ENCODE measurements at regions not wholly inside any gene's neighbourhood (a gene's known extent, or its start where the extent isn't known, plus 50 kb on each side); places are given as distances from the start of the nearest gene placed in this dataset.
"Not testable (repeated sequence)": the region's sequence is repeated elsewhere in the genome, so short reads cannot be mapped to it uniquely, and the experiment has no call there.

DNA sequence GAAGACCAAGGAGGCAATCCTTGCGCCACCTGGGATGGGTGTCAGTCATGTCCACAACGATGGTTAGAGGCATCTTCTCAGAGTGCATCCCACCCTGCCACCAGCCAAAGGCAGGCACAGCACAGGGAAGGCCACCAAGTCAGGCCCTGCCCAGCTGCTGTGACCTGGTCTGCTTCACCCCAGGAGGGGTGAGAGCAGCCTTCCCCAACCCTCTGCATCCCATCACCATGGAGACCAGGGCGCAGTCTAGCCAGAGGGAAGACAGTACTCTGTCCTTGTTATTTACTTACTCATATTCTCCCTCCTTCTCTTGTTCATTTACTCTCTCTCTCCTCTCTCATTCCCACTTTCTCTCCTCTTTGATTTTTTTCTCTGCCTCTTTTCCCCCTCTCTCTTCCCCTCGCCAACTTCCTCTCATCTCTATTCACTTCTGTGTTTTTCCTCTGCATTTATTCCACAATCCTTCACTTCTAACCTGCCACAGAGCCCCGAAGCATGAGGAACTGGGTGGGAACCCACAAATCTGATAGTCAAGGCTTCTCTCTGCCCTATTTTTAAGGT, 749.4 kb downstream of the UQCRFS1 start:
- DNase-seq (ENCODE audit: low spot score) (no peak), FAIRE-seq (peak; percentile 69)

DNA sequence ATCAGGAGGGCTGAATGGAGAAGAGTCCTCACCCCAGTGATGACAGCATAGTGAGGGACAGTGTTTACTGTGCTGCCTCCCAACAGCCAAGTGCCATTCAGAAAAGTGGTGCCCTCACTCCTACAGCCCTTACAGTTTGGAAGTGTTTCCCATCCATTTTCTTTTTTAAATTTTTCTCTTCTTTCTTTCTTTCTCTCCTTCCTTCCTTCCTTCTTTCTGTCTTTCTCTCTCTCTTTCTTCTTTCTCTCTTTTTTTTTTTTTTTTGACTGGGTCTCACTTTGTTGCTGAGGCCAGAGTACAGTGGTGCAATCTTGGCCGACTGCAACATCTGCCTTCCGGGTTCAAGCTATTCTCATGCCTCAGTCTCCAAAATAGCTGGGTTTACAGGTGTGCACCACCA, 755.3 kb downstream of the UQCRFS1 start:
- DNase-seq (ENCODE audit: low spot score) (no peak), FAIRE-seq (peak; percentile 59)

DNA sequence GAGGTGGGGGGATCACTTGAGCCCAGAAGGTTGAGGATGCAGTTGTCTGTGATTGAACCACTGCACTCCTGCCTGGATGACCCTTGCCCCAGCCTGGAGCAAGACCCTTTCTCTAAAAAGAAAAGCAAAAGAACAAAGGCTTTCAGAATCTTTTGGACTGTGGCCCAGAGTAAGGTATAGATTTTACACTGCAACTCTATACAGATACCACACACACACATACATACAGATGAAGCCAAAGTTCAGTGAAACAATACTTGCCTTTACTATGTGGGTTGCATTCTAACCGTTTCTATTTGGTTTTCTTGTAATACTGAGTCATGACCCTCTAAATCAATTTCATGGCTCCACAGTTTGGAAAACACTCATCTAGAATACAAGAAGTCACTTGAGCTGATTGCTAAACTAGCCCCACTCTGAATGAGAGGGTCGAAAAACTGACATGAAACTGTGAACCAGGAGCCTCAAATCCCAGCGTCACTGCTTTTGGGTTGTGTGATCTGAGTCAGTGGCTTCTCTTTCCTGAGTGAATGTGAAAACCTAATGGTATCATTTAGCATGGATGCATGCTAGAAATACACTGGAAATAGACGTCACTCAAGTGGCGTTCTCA, 756.1 kb downstream of the UQCRFS1 start:
- DNase-seq (ENCODE audit: low spot score) (no peak), FAIRE-seq (no peak)

DNA sequence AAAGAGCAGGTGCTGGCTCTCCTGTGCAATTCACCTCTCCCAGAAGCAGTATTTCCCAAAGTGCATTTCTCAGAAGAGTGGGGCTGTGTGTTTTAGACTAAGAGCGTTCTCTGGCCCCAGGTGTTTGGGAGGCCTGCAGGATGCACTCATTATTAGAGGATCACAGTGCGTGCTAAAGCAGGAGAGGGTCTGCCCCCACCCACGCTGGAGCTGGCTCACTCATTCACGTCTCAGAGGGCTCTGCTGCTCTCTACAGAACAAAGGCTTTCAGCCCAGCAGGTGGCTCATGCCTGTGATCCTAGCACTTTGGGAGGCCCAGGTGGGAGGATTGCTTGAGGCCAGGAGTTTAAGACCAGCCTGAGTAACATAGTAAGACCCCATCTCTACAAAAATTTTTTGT, 756.7 kb downstream of the UQCRFS1 start:
- DNase-seq (ENCODE audit: low spot score) (no peak), FAIRE-seq (no peak)

DNA sequence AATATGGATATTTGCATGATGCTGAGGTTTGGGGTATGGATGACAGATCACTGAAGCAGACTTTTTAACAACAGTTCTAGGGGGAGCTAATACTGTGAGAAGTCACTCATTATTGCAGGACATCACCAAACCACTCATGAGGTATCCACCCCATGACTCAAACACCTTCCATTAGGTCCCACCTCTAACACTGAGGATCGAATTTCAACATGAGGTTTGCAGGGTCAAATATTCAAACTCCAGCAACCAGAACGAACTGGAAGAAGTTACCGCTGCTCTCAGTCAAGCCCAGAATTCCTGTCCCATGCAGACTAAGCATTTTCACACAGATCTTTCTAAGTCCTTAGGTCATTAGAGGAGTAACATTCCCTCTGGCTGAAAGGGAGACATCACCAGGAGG, 758.9 kb downstream of the UQCRFS1 start:
- no peak for DNase-seq (ENCODE audit: low spot score)
- FAIRE-seq = peak; percentile 40

- FAIRE-seq (no peak), DNase-seq (ENCODE audit: low spot score) (no peak)
Measured at GRCh38 chr19:28453420-28453819, 759.5 kb downstream of the UQCRFS1 start.

GRCh38 chr19:28449803-28450202, 763.1 kb downstream of the UQCRFS1 start:
- DNase-seq (ENCODE audit: low spot score) = no peak
- FAIRE-seq = no peak

- DNase-seq (ENCODE audit: low spot score) = no peak
- no peak for FAIRE-seq
Measured at GRCh38 chr19:28446511-28446910, 766.4 kb downstream of the UQCRFS1 start.

GRCh38 chr19:28445826-28446225, 767.1 kb downstream of the UQCRFS1 start:
- DNase-seq (ENCODE audit: low spot score) = no peak

DNA sequence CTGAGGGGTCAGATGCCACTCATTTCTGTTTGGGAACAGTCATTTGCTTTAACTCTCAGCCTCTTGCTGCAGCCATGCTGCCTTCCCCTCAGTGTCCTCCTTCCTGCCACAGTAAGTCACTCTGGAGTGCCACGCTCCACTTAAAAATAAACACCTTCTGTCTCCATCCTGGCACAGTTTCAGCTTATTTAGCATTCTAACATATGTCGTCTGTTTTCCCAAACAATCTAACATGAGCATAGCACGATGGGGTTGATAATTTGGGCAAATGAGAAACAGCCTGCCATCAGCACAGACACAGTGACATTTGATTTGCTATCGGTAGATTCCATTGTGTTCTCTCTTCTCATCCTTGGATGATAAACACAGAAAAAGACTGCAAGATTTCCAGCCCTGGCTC, 768.6 kb downstream of the UQCRFS1 start:
- DNase-seq (ENCODE audit: low spot score) = no peak
- FAIRE-seq = peak; percentile 17

More at GRCh38 chr19:28445826-28446225, 767.1 kb downstream of the UQCRFS1 start:
- FAIRE-seq = no peak

DNA sequence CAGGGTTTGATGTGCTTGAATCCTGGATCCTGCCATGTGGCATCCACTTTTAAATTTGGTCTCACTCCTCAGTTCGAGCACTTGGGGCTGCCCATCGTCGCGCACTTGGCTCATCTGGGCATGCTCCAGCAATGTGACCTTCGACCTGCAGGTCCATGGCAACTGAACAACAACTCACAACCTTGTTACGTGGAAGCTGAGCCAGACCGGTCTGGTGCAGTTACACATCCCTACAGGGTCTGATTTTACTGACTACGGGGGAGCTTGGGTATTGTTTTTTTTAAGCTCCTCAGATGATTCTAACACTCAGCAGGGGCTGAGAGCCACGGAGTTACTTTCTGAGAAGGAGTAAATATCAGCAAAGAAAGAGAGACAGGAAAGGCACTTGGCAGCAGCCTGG, 769.6 kb downstream of the UQCRFS1 start:
- FAIRE-seq = peak; percentile 86
- no peak for DNase-seq (ENCODE audit: low spot score)

DNA sequence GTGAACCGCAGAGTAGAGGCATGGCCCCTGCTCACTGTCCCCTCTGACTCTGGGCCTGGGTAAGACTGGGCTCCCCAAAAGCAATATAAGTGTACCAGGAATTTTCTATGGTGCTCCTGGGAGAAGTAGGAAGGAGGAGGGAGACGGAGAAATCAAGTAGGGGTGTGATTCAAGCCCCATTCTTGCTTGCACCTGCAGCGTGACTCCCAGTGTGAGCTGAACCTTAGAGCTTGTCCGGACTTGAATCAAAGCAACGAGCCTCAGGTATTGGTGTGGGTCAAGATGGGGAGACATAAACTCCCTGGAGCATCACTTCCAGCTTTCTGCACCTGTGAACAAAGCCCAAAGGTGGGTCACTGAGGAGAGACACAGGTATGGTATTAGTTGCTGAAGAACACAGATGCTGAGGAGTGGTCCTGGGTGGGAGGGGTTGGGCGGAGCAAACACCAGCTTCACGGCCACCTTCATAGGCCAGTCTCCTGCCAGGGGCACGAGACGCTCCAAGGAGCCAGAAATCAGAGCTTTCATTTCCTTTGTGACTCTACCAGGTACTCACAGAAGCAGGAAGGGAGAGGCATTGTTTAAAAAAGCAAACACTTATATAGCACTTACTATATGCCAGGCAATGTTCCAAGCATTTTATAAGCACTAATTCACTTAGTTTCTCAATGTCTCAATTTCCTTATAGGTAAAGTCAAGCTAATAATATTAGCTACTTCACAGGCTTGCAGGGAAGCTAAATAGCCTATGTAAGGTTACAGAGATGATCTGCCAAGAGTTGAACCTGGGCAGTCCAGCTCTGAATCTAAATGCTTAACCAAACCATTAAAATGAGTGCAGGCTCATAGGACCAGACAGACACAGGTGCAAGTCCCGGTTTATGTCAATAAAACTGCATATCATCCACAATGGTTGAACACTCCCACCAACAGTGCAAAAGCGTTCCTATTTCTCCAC, 775.3 kb downstream of the UQCRFS1 start:
- DNase-seq (ENCODE audit: low spot score) (no peak), FAIRE-seq (no peak)

GRCh38 chr19:28436320-28436719, 776.6 kb downstream of the UQCRFS1 start:
- no peak for DNase-seq (ENCODE audit: low spot score)
- peak; percentile 61 for FAIRE-seq

GRCh38 chr19:28435551-28436271, 777.2 kb downstream of the UQCRFS1 start:
- no peak for DNase-seq (ENCODE audit: low spot score)
- peak; percentile 68 for FAIRE-seq

DNA sequence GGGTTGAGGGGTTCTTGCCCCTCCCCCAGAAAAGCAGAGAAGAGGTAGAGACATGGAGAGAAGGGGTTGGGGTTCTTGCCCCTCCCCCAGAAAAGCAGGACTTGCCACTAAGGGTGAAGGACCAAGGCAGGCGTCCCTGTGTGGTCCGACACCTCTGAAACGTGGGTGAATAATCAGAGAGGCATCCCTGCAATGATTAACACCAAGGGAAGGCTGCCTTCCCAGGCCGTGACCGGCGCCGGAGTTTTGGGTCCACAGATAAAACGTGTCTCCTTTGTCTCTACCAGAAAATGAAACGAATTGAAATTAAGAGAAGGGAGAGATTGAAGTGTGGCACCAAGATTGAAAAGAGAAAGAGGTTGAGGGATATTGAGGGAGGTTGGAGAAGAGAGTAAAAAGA, 778.2 kb downstream of the UQCRFS1 start:
- FAIRE-seq = peak; percentile 67
- not testable (repeated sequence) for DNase-seq (ENCODE audit: low spot score)

DNA sequence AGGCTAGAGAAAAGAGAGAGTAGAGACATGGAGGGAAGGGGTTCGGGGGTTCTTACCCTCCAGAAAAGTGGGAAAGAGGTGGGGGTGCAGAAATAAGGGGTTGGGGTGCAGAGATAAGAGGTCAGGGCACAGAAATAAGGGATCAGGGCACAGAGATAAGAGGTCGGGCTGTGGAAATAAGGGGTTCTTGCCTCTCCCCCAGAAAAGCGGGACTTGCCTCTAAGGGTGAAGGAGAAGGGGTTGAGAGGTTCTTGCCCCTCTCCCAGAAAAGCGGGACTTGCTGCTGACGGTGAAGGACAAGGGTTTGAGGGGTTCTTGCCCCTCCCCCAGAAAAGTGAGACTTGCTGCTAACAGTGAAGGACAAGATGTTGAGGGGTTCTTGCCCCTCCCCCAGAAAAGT, 778.6 kb downstream of the UQCRFS1 start:
- DNase-seq (ENCODE audit: low spot score); FAIRE-seq: not testable (repeated sequence)

DNA sequence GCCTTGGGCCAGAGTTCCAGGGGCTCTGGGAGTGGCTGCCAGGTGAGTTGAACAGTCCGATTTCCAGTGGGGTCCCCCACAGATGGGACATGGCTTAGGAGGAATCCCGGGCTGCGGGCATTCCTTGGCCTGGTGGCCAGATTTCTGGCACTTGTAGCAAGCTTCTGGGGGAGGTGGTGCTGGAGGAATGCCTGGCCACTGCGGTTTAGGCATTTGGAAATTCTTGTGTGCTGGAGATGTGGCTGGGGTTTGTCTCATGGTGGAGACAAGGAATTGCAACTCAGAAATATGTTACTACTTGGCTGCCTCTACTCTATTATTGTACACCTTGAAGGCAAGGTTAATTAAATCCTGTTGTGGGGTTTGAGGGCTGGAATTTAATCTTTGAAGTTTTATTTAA, 779.8 kb downstream of the UQCRFS1 start:
- not testable (repeated sequence) for DNase-seq (ENCODE audit: low spot score)
- peak; percentile 44 for FAIRE-seq

GRCh38 chr19:28430214-28430613, 782.7 kb downstream of the UQCRFS1 start:
- DNase-seq (ENCODE audit: low spot score) (no peak), FAIRE-seq (no peak)

DNA sequence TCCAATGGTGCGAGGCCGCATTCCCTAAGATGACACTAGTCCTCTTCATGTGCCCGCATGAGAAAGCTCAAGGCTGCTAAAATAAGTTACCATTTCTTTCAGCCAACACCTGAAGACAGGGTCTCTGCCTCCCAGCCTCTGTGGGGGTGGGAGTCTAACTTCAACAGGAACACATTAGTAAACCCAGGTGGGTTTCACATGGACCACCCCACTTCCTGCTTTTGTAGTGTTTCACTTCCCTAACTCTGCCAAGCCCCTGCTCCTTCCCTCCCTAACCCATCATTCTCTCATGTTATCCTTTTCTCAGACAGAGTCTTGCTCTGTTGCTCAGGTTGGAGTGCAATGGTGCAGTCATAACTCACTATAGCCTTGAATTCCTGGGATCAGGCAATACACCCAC, 783.6 kb downstream of the UQCRFS1 start:
- FAIRE-seq = peak; percentile 48

DNA sequence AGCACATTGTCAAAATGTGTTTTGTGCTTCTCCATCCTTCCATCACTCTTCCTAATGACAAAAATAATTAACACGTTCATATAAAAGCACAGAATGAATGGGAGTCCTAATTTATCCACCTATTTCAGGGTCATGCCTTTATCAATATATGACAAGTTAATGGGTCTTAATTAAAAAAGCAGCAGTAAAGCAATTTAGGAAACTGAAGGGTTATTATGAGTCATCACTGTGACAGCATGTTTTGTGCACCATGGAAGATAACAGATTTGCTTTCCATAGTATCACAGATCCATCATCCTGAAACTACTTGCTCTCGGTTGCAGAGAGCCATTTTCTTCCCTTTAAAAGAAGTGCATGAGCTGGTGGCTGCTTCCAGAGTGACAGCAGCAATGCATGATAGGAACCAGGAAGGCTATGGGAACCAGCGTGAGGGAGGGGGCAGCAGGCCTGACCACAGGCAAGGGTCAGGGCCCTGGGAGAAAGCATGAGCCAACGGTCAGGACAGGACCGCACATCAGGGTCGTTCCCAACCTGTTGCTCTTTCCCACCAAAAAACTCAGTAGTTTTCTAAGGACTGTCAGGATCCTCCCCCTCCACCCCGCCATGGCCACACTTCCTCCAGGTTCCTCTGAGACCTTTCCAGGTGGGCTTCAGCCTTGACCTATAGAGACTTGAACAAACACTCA, 784.1 kb downstream of the UQCRFS1 start:
- FAIRE-seq (peak; percentile 82), DNase-seq (ENCODE audit: low spot score) (no peak)

More for the DNA sequence above, 783.6 kb downstream of the UQCRFS1 start:
- DNase-seq (ENCODE audit: low spot score) = no peak

Measured in urothelium cell line (cell line).